ENCODE measurements at regions not wholly inside any gene's neighbourhood (a gene's known extent, or its start where the extent isn't known, plus 50 kb on each side); places are given as distances from the start of the nearest gene placed in this dataset.

DNA sequence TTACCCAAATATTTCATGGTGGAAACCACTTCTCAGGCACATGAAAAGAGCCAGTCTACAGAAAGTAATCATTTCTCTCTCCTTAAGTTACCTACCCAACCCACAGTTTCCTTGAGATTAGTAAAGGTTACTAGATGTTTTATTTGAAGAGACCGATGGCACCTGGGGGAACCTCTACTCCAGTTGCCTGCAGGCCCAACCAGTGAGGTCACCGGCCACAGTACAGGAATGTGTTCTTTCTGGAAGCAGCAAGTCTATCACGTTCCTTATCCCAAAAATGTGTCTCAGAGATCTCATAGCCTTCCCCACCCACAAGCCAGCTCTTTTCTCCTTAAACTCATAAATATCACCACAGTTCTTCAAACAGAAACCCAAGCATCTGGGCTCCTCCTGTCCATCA lies 316.1 kb downstream of the COG6 start:
- TF ChIP-seq, protein P1, sequence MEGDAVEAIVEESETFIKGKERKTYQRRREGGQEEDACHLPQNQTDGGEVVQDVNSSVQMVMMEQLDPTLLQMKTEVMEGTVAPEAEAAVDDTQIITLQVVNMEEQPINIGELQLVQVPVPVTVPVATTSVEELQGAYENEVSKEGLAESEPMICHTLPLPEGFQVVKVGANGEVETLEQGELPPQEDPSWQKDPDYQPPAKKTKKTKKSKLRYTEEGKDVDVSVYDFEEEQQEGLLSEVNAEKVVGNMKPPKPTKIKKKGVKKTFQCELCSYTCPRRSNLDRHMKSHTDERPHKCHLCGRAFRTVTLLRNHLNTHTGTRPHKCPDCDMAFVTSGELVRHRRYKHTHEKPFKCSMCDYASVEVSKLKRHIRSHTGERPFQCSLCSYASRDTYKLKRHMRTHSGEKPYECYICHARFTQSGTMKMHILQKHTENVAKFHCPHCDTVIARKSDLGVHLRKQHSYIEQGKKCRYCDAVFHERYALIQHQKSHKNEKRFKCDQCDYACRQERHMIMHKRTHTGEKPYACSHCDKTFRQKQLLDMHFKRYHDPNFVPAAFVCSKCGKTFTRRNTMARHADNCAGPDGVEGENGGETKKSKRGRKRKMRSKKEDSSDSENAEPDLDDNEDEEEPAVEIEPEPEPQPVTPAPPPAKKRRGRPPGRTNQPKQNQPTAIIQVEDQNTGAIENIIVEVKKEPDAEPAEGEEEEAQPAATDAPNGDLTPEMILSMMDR (IDR thresholded peaks at IDR 0.05; ENCODE audit: low read depth, low read length), result no peak
- TF ChIP-seq POLR2A (IDR thresholded peaks at IDR 0.05; ENCODE audit: extremely low read depth, insufficient read length), result no peak
- TF ChIP-seq, protein P2, sequence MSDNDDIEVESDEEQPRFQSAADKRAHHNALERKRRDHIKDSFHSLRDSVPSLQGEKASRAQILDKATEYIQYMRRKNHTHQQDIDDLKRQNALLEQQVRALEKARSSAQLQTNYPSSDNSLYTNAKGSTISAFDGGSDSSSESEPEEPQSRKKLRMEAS (IDR thresholded peaks at IDR 0.05; ENCODE audit: low read depth, low read length), result no peak

All from NB4 (cell line).